H9 (cell line): ENCODE measurements at regions not wholly inside any gene's neighbourhood (a gene's known extent, or its start where the extent isn't known, plus 50 kb on each side); places are given as distances from the start of the nearest gene placed in this dataset.

ENCODE experiments used
- DNase-seq: peaks from one replicate; pipeline ENCODE4 v3.0.0-alpha.2; 2017
- H2AFZ ChIP-seq: one replicate; pipeline ENCODE4 v1.6.1; 2013; ENCODE audit warnings: mild to moderate bottlenecking, low read length, control low read depth, moderate library complexity
- H2AK5ac ChIP-seq: 2 replicates; pipeline ENCODE4 v1.6.1; 2013; ENCODE audit warnings: low read length, control low read depth, mixed read lengths; ENCODE audit not compliant: insufficient read length
- H2BK120ac ChIP-seq: one replicate; pipeline ENCODE4 v1.6.1; 2013; ENCODE audit warnings: low read depth, mild to moderate bottlenecking, low read length, control low read depth, inconsistent platforms; ENCODE audit not compliant: poor library complexity, severe bottlenecking
- H2BK12ac ChIP-seq: 2 replicates; pipeline ENCODE4 v1.6.1; 2013; ENCODE audit warnings: low read length, control low read depth, mixed read lengths, low read depth; ENCODE audit not compliant: insufficient read length
- H2BK15ac ChIP-seq: 2 replicates; pipeline ENCODE4 v1.6.1; 2013; ENCODE audit warnings: low read depth, low read length, control low read depth
- H2BK20ac ChIP-seq: one replicate; pipeline ENCODE4 v1.6.1; 2013; ENCODE audit warnings: low read depth, mild to moderate bottlenecking, low read length, control low read depth, inconsistent platforms; ENCODE audit not compliant: poor library complexity, severe bottlenecking
- H2BK5ac ChIP-seq: 2 replicates; pipeline ENCODE4 v1.6.1; 2013; ENCODE audit warnings: low read length, control low read depth, mixed read lengths; ENCODE audit not compliant: insufficient read length
- H3K14ac ChIP-seq: 2 replicates; pipeline ENCODE4 v1.6.1; 2013; ENCODE audit warnings: low read length, control low read depth; ENCODE audit not compliant: insufficient read depth
- H3K18ac ChIP-seq: 2 replicates; pipeline ENCODE4 v1.6.1; 2013; ENCODE audit warnings: low read depth, mild to moderate bottlenecking, mixed read lengths, low read length, control low read depth; ENCODE audit not compliant: insufficient read length
- H3K23ac ChIP-seq: 2 replicates; pipeline ENCODE4 v1.6.1; 2013; ENCODE audit warnings: low read length, control low read depth, mixed read lengths, low read depth; ENCODE audit not compliant: insufficient read length
- H3K23me2 ChIP-seq: 2 replicates; pipeline ENCODE4 v1.6.1; 2013; ENCODE audit warnings: low read depth, mild to moderate bottlenecking, mixed read lengths, low read length, control low read depth; ENCODE audit not compliant: insufficient read length, poor library complexity, severe bottlenecking
- H3K27ac ChIP-seq: 2 replicates; pipeline ENCODE4 v1.5.1; 2013; ENCODE audit warnings: low read length, control low read depth, mixed read lengths, low read depth; ENCODE audit not compliant: insufficient read length
- H3K27me3 ChIP-seq: 2 replicates; pipeline ENCODE4 v1.6.1; 2013; ENCODE audit warnings: low read length, control low read depth, inconsistent platforms; ENCODE audit not compliant: insufficient read depth
- H3K4ac ChIP-seq: 2 replicates; pipeline ENCODE4 v1.6.1; 2013; ENCODE audit warnings: low read depth, mild to moderate bottlenecking, control low read depth, inconsistent platforms, low read length, moderate library complexity
- H3K4me1 ChIP-seq: 2 replicates; pipeline ENCODE4 v1.6.1; 2013; ENCODE audit warnings: low read length, control low read depth, inconsistent platforms; ENCODE audit not compliant: insufficient read depth
- H3K4me2 ChIP-seq: 2 replicates; pipeline ENCODE4 v1.6.1; 2013; ENCODE audit warnings: low read length, control low read depth, mixed read lengths; ENCODE audit not compliant: insufficient read length, insufficient read depth
- H3K56ac ChIP-seq: 2 replicates; pipeline ENCODE4 v1.6.1; 2013; ENCODE audit warnings: low read depth, mild to moderate bottlenecking, mixed read lengths, low read length, control low read depth; ENCODE audit not compliant: insufficient read length
- H3K79me1 ChIP-seq: 2 replicates; pipeline ENCODE4 v1.6.1; 2013; ENCODE audit warnings: low read depth, mild to moderate bottlenecking, moderate library complexity, low read length, control low read depth, inconsistent platforms; ENCODE audit not compliant: insufficient read depth, poor library complexity, severe bottlenecking
- H3K79me2 ChIP-seq: 2 replicates; pipeline ENCODE4 v1.6.1; 2013; ENCODE audit warnings: low read length, control low read depth, inconsistent platforms; ENCODE audit not compliant: insufficient read depth
- H3K9ac ChIP-seq: 2 replicates; pipeline ENCODE4 v1.6.1; 2013; ENCODE audit warnings: low read length, control low read depth, mixed read lengths; ENCODE audit not compliant: insufficient read length; ENCODE audit errors: extremely low read depth
- H3K9me3 ChIP-seq: one replicate; pipeline ENCODE4 v1.6.1; 2013; ENCODE audit warnings: low read depth, low read length, inconsistent platforms; ENCODE audit not compliant: control insufficient read depth
- H3T11ph ChIP-seq: one replicate; pipeline ENCODE4 v1.6.1; 2013; ENCODE audit warnings: mild to moderate bottlenecking, low read length, control low read depth, inconsistent platforms
- H4K20me1 ChIP-seq: one replicate; pipeline ENCODE4 v1.6.1; 2013; ENCODE audit not compliant: control insufficient read depth, insufficient read length, insufficient read depth
- H4K5ac ChIP-seq: 2 replicates; pipeline ENCODE4 v1.6.1; 2013; ENCODE audit warnings: low read depth, mild to moderate bottlenecking, mixed read lengths, low read length, control low read depth; ENCODE audit not compliant: insufficient read length
- H4K8ac ChIP-seq: replicated peaks from 2 replicates; pipeline ENCODE4 v1.6.1; 2013; ENCODE audit warnings: low read length, control low read depth, mixed read lengths, low read depth; ENCODE audit not compliant: insufficient read length
- H4K91ac ChIP-seq: 2 replicates; pipeline ENCODE4 v1.6.1; 2013; ENCODE audit warnings: low read depth, mild to moderate bottlenecking, moderate library complexity, mixed read lengths, low read length, control low read depth; ENCODE audit not compliant: insufficient read length
- H3K27ac Mint-ChIP-seq, 3 experiments: 2 replicates in 2 of 3; 3 replicates in 1 of 3; pipeline ENCODE4 v1.8.0; 2020 to 2021; ENCODE audit warnings: mixed read lengths in 3 of 3, mild to moderate bottlenecking in 1 of 3, moderate library complexity in 1 of 3
- H3K27me3 Mint-ChIP-seq: 2 replicates; pipeline ENCODE4 v1.8.0; 2021; ENCODE audit warnings: low read depth, mild to moderate bottlenecking, moderate library complexity, mixed read lengths
- H3K36me3 Mint-ChIP-seq, 3 experiments: 2 replicates in 2 of 3; 3 replicates in 1 of 3; pipeline ENCODE4 v1.8.0; 2020 to 2021; ENCODE audit warnings: low read depth in 3 of 3, mixed read lengths in 3 of 3; ENCODE audit not compliant: insufficient read depth in 1 of 3
- H3K4me1 Mint-ChIP-seq, 2 experiments: 2 replicates each; pipeline ENCODE4 v1.8.0; 2020; ENCODE audit warnings: mixed read lengths in 2 of 2
- H3K4me3 Mint-ChIP-seq, 2 experiments: 2 replicates in 1 of 2; 3 replicates in 1 of 2; pipeline ENCODE4 v1.8.0; 2020 to 2021; ENCODE audit warnings: mild to moderate bottlenecking in 2 of 2, mixed read lengths in 2 of 2, moderate library complexity in 1 of 2
- H3K9me3 Mint-ChIP-seq, 2 experiments: 2 replicates in 1 of 2; 3 replicates in 1 of 2; pipeline ENCODE4 v1.8.0; 2020; ENCODE audit warnings: mild to moderate bottlenecking in 2 of 2, mixed read lengths in 2 of 2, moderate library complexity in 1 of 2
- WGBS: extraction: QIAGEN DNeasy Blood & Tissue Kit; methylation state at CpG from one replicate; pipeline ENCODE4 v1.1.7; 2013; ENCODE audit warnings: missing lambda C conversion rate, low lambda C conversion rate, mixed read lengths; ENCODE audit not compliant: insufficient read length; ENCODE audit errors: extremely low coverage; 5-methylcytosine and 5-hydroxymethylcytosine counted together
- TF ChIP-seq, protein P1 (sequence below): fragments of 200-600 bp; sonication (generic); conservative IDR thresholded peaks from 3 replicates; pipeline ENCODE4 v1.8.0; 2021; ENCODE audit warnings: antibody characterized with exemption, mild to moderate bottlenecking

DNA sequence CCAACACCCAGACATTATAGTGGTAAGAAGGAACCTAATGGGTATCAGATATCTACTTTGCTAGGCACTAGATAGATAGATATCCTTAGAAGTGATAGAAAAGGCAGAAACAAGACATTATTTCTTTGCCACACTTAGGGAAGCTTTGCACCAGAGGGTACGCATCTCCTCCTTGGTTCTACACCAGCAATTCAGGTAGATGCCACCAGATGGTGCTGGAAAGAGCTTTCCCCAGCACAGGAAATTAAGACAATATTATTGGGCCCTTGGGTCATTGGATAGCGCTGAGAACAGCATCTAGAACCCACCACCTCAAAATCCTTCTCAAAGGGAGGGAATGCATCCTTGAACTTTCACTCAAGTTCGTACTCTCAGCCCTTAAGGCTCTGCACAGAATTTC is 173.8 kb upstream of the CCL2 start:
- Histone ChIP-seq H2BK20ac (no peak overlapping the region), H4K91ac (no peak overlapping the region), H4K20me1 (no peaks in the 10 kb centered on the region), H3K9me3 (no peaks in the 10 kb centered on the region), H2BK5ac (no peak overlapping the region), H3K4ac (no peak overlapping the region), H3K9ac (no peak overlapping the region), H3K23ac (no peak overlapping the region), H3K4me1 (no peaks in the 10 kb centered on the region), H3K18ac (no peak overlapping the region), H3K79me2 (no peaks in the 10 kb centered on the region), H2AFZ (no peak overlapping the region), H4K5ac (no peak overlapping the region), H3T11ph (no peak overlapping the region), H4K8ac (no peak overlapping the region), H3K27me3 (no peaks in the 10 kb centered on the region), H3K56ac (no peak overlapping the region), H3K14ac (no peak overlapping the region), H2AK5ac (no peak overlapping the region), H2BK15ac (no peak overlapping the region), H2BK120ac (no peak overlapping the region), H3K23me2 (no peaks in the 10 kb centered on the region), H3K79me1 (no peaks in the 10 kb centered on the region), H3K4me2 (no peak overlapping the region), H3K27ac (no peak overlapping the region), H2BK12ac (no peak overlapping the region)
- Mint-ChIP-seq H3K9me3 (peaks cover 0 to 2% of the 10 kb centered on the region in 2 experiments; a peak in 1 of 5 replicates), H3K36me3 (no peaks in the 10 kb centered on the region), H3K27me3 (no peaks in the 10 kb centered on the region; the same call in 1 of the 2 replicates), H3K27ac (no peak overlapping the region), H3K4me1 (peaks cover 15 to 18% of the 10 kb centered on the region in 2 experiments), H3K4me3 (no peak overlapping the region)
- peak; percentile 64 for DNase-seq
- TF ChIP-seq, protein P1, sequence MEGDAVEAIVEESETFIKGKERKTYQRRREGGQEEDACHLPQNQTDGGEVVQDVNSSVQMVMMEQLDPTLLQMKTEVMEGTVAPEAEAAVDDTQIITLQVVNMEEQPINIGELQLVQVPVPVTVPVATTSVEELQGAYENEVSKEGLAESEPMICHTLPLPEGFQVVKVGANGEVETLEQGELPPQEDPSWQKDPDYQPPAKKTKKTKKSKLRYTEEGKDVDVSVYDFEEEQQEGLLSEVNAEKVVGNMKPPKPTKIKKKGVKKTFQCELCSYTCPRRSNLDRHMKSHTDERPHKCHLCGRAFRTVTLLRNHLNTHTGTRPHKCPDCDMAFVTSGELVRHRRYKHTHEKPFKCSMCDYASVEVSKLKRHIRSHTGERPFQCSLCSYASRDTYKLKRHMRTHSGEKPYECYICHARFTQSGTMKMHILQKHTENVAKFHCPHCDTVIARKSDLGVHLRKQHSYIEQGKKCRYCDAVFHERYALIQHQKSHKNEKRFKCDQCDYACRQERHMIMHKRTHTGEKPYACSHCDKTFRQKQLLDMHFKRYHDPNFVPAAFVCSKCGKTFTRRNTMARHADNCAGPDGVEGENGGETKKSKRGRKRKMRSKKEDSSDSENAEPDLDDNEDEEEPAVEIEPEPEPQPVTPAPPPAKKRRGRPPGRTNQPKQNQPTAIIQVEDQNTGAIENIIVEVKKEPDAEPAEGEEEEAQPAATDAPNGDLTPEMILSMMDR = peak; percentile 79
- WGBS = no CpG with 5 or more reads among the region's 3 CpGs
